ENCODE measurements at regions not wholly inside any gene's neighbourhood (a gene's known extent, or its start where the extent isn't known, plus 50 kb on each side); places are given as distances from the start of the nearest gene placed in this dataset.
A peak's percentile ranks its signal among the peaks of the same experiment; 100 is the strongest.

GRCh38 chr6:11328613-11329247 lies 96.3 kb upstream of the NEDD9 start:
- Histone ChIP-seq H3K36me3 (no peaks in the 10 kb centered on the region), H3K4me3 (no peak overlapping the region), H3K27me3 (no peaks in the 10 kb centered on the region), H3K27ac (peak overlapping the region in 1 of 4 donors; percentile 8), H3K9me3 (no peaks in the 10 kb centered on the region), H3K4me1 (peaks cover 0 to 38% (median 18%) of the 10 kb centered on the region in 4 donors)
- TF ChIP-seq POLR2AphosphoS5 (IDR thresholded peaks at IDR 0.05) = no peak
- TF ChIP-seq POLR2A (IDR thresholded peaks at IDR 0.05) = no peak
- no peak for TF ChIP-seq EP300 (IDR thresholded peaks at IDR 0.05)
- WGBS, 2 donors = 83 to 91% methylated on average over 7 of the region's 7 CpGs
- DNase-seq = no peak
- peak in 1 of 2 donors; percentile 81 for ATAC-seq (ENCODE audit: low FRiP score in 2 of 2)

GRCh38 chr6:11327961-11328360 lies 95.5 kb upstream of the NEDD9 start:
- WGBS, 2 donors = 97% methylated on average over 3 of the region's 3 CpGs
- ATAC-seq (ENCODE audit: low FRiP score in 2 of 2) (no peak), DNase-seq (peak in 1 of 2 donors; percentile 14)
- no peak for TF ChIP-seq EP300 (IDR thresholded peaks at IDR 0.05)
- Histone ChIP-seq H3K27me3 (no peaks in the 10 kb centered on the region), H3K4me3 (no peak overlapping the region), H3K4me1 (peaks cover 0 to 38% (median 22%) of the 10 kb centered on the region in 4 donors), H3K36me3 (no peaks in the 10 kb centered on the region), H3K27ac (no peak overlapping the region), H3K9me3 (no peaks in the 10 kb centered on the region)

- Histone ChIP-seq H3K4me1 (peaks cover 0 to 37% (median 26%) of the 10 kb centered on the region in 4 donors), H3K27ac (no peak overlapping the region), H3K4me3 (no peak overlapping the region), H3K36me3 (no peaks in the 10 kb centered on the region), H3K9me3 (no peaks in the 10 kb centered on the region), H3K27me3 (no peaks in the 10 kb centered on the region)
- ATAC-seq (ENCODE audit: low FRiP score in 2 of 2) = no peak
- 94 to 98% methylated on average over 2 of the region's 2 CpGs for WGBS, 2 donors
- no peak for TF ChIP-seq POLR2AphosphoS5 (IDR thresholded peaks at IDR 0.05)
- no peak for TF ChIP-seq EP300 (IDR thresholded peaks at IDR 0.05)
- no peak for TF ChIP-seq CTCF (IDR thresholded peaks at IDR 0.05)
- TF ChIP-seq POLR2A (IDR thresholded peaks at IDR 0.05) = no peak
- DNase-seq = no peak
Observed at GRCh38 chr6:11326116-11326515, 93.6 kb upstream of the NEDD9 start.

GRCh38 chr6:11324453-11325015 lies 92.1 kb upstream of the NEDD9 start:
- no peaks in the 10 kb centered on the region for H3K9me3 ChIP-seq
- DNase-seq = no peak
- H3K4me1 ChIP-seq = peaks cover 0 to 21% (median 13%) of the 10 kb centered on the region in 4 donors
- no peaks in the 10 kb centered on the region for H3K27me3 ChIP-seq
- WGBS, 2 donors = 85 to 94% methylated on average over 6 of the region's 6 CpGs
- peak overlapping the region; percentile 61 to 77 (median 66) for H3K27ac ChIP-seq
- TF ChIP-seq CTCF (IDR thresholded peaks at IDR 0.05) (no peak), EP300 (IDR thresholded peaks at IDR 0.05) (no peak), POLR2AphosphoS5 (IDR thresholded peaks at IDR 0.05) (no peak), POLR2A (IDR thresholded peaks at IDR 0.05) (no peak)
- no peak overlapping the region for H3K4me3 ChIP-seq
- no peaks in the 10 kb centered on the region for H3K36me3 ChIP-seq
- no peak for ATAC-seq (ENCODE audit: low FRiP score in 2 of 2)

- Histone ChIP-seq H3K9me3 (no peaks in the 10 kb centered on the region), H3K27ac (peak overlapping the region; percentile 61 to 77 (median 66)), H3K36me3 (no peaks in the 10 kb centered on the region), H3K4me1 (peaks cover 5 to 19% (median 13%) of the 10 kb centered on the region in 4 donors), H3K27me3 (no peaks in the 10 kb centered on the region), H3K4me3 (no peak overlapping the region)
- TF ChIP-seq POLR2A (IDR thresholded peaks at IDR 0.05) (peak in 2 of 4 donors; percentile 27 to 58), EP300 (IDR thresholded peaks at IDR 0.05) (no peak), CTCF (IDR thresholded peaks at IDR 0.05) (peak in 1 of 6 experiments; percentile 14), POLR2AphosphoS5 (IDR thresholded peaks at IDR 0.05) (peak; percentile 67 to 87)
- DNase-seq (peak; percentile 8 to 83), ATAC-seq (ENCODE audit: low FRiP score in 2 of 2) (peak; percentile 80 to 81)
- WGBS, 2 donors = 81 to 82% methylated on average over 16 of the region's 16 CpGs
Observed at GRCh38 chr6:11323666-11324452, 91.4 kb upstream of the NEDD9 start.

Data from upper lobe of left lung (tissue), 6 donors.